HEK293 (cell line): ENCODE measurements at regions not wholly inside any gene's neighbourhood (a gene's known extent, or its start where the extent isn't known, plus 50 kb on each side); places are given as distances from the start of the nearest gene placed in this dataset.

Experiments used
- GLI4 ChIP-seq: fragments of 450-650 bp; formaldehyde crosslinking; IDR thresholded peaks from 2 replicates; pipeline ENCODE4 v1.5.1; 2016; ENCODE audit warnings: missing biosample characterization, missing genetic modification characterization
- KLF8 ChIP-seq: fragments of 450-650 bp; formaldehyde crosslinking; IDR thresholded peaks from 2 replicates; pipeline ENCODE4 v1.5.1; 2016; ENCODE audit warnings: missing biosample characterization, missing genetic modification characterization
- ZNF248 ChIP-seq: fragments of 450-650 bp; formaldehyde crosslinking; IDR thresholded peaks from 2 replicates; pipeline ENCODE4 v1.5.1; 2017; ENCODE audit warnings: missing biosample characterization, missing genetic modification characterization
- ZNF302 ChIP-seq: fragments of 450-650 bp; formaldehyde crosslinking; IDR thresholded peaks from 2 replicates; pipeline ENCODE4 v1.5.1; 2016; ENCODE audit warnings: missing biosample characterization, missing genetic modification characterization, low read depth
- TF ChIP-seq, protein P1 (sequence below): fragments of 450-650 bp; formaldehyde crosslinking; IDR thresholded peaks from 2 replicates; pipeline ENCODE4 v1.5.1; 2016; ENCODE audit warnings: missing biosample characterization, missing genetic modification characterization
- TF ChIP-seq, protein P2 (sequence below): fragments of 450-650 bp; formaldehyde crosslinking; IDR thresholded peaks from 2 replicates; pipeline ENCODE4 v1.5.1; 2016; ENCODE audit warnings: missing biosample characterization, missing genetic modification characterization

DNA sequence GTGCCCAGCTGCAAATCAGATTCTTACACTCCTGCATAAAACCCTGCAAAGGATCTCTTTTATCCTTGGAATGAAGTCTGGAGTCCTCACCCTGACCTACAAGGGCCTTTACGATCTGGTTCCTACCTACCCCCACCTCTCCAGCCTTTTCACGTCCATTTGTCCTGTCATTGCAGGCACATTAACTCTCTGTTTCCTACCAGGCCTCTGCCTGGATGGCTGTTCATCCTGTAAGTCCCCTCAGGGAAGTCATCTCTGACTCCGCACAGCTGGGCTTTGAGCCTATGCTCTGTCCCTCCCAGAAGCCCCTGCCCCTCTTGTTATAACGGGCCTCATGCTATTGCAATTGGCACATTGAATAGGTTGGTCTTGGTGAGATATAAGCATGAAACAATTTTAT, 96.8 kb upstream of the USP24 start:
- TF ChIP-seq, protein P1, sequence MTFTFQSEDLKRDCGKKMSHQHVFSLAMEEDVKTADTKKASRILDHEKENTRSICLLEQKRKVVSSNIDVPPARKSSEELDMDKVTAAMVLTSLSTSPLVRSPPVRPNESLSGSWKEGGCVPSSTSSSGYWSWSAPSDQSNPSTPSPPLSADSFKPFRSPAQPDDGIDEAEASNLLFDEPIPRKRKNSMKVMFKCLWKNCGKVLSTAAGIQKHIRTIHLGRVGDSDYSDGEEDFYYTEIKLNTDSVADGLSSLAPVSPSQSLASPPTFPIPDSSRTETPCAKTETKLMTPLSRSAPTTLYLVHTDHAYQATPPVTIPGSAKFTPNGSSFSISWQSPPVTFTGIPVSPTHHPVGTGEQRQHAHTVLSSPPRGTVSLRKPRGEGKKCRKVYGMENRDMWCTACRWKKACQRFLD (tag by site-specific recombination): no peak
- TF ChIP-seq KLF8: no peak
- no peak for TF ChIP-seq GLI4 (tag by site-specific recombination)
- no peak for TF ChIP-seq ZNF302 (tag by site-specific recombination)
- TF ChIP-seq, protein P2, sequence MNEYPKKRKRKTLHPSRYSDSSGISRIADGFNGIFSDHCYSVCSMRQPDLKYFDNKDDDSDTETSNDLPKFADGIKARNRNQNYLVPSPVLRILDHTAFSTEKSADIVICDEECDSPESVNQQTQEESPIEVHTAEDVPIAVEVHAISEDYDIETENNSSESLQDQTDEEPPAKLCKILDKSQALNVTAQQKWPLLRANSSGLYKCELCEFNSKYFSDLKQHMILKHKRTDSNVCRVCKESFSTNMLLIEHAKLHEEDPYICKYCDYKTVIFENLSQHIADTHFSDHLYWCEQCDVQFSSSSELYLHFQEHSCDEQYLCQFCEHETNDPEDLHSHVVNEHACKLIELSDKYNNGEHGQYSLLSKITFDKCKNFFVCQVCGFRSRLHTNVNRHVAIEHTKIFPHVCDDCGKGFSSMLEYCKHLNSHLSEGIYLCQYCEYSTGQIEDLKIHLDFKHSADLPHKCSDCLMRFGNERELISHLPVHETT (tag by site-specific recombination): no peak
- TF ChIP-seq ZNF248 (tag by site-specific recombination): no peak
